Heart right ventricle (tissue), 16 donors: ENCODE measurements at regions not wholly inside any gene's neighbourhood (a gene's known extent, or its start where the extent isn't known, plus 50 kb on each side); places are given as distances from the start of the nearest gene placed in this dataset.

Source experiments
- ATAC-seq, 8 donors: fragments of 200-7000 bp; cut with Tn5 transposase; one replicate each; pipeline ENCODE4 v1.9.1; 2020; ENCODE audit warnings: mild to moderate bottlenecking in 8 of 8, moderate library complexity in 8 of 8, moderate number of reproducible peaks in 1 of 8
- DNase-seq, 2 donors: peaks; one replicate each; pipeline ENCODE4 v3.0.0-alpha.2; 2020
- H3K27ac ChIP-seq, 10 donors: fragments of 200-600 bp; sonication (generic) in 2 of 10; one replicate each; pipeline versions ENCODE4 v1.5.0 to v1.8.0; 2020 to 2022; ENCODE audit warnings: mild to moderate bottlenecking in 3 of 10
- H3K27me3 ChIP-seq, 7 donors: fragments of 200-600 bp; one replicate each; pipeline ENCODE4 v1.8.0; 2021 to 2022; ENCODE audit warnings: mild to moderate bottlenecking in 2 of 7
- H3K36me3 ChIP-seq, 9 donors: fragments of 200-600 bp; sonication (generic) in 1 of 9; one replicate each; pipeline versions ENCODE4 v1.5.0 to v1.8.0; 2020 to 2022; ENCODE audit warnings: mild to moderate bottlenecking in 2 of 9
- H3K4me1 ChIP-seq, 9 donors: fragments of 200-600 bp; sonication (generic) in 1 of 9; one replicate each; pipeline versions ENCODE4 v1.5.0 to v1.8.0; 2020 to 2022; ENCODE audit warnings: mild to moderate bottlenecking in 4 of 9
- H3K4me3 ChIP-seq, 10 donors: fragments of 200-600 bp; sonication (generic) in 2 of 10; one replicate each; pipeline versions ENCODE4 v1.5.0 to v1.8.0; 2020 to 2022; ENCODE audit warnings: mild to moderate bottlenecking in 7 of 10, moderate library complexity in 2 of 10
- H3K9me3 ChIP-seq, 11 donors: fragments of 200-600 bp in 10 of 11; sonication (generic) in 2 of 11; one replicate each; pipeline versions ENCODE4 v1.5.0 to v1.8.0; 2013 to 2022; ENCODE audit warnings: mild to moderate bottlenecking in 2 of 11, control low read depth in 1 of 11, moderate library complexity in 1 of 11
- CTCF ChIP-seq, 9 donors: fragments of 200-600 bp; sonication (generic) in 2 of 9; IDR thresholded peaks; one replicate each; pipeline versions ENCODE4 v1.5.0 to v1.8.0; 2021 to 2022; ENCODE audit warnings: antibody characterized with exemption in 9 of 9, mild to moderate bottlenecking in 5 of 9, moderate library complexity in 1 of 9
- WGBS, 2 donors: extraction: QIAGEN DNeasy Blood & Tissue Kit; methylation state at CpG; one replicate each; pipeline ENCODE4 v1.1.7; 2013; ENCODE audit warnings: inconsistent platforms in 1 of 2; 5-methylcytosine and 5-hydroxymethylcytosine counted together
- intact Hi-C, 10 donors: fragments of 100-400 bp; cut with DNase I; formaldehyde crosslinking; loops; one replicate each; pipeline versions ENCODE4 v1.11.1 to v1.14.2; 2022
- donor health status: Arrhythmogenic right ventricular cardiomyopathy.
- donor health status: ischemic (EF 13 %, LVEDD 7.1; RV severe dilation, severe dysfunction).
- donor health status: healthy with polysubstance abuse.
- donor health status: DM: no; HTN: yes; CAD: no.
- donor health status: DM: no; HTN: no; CAD: no.
- donor health status: ischemic (EF 25% LVEDD 6.9; RV normal size, moderate dysfunction).
- donor health status: ischemic (EF 25% LVEDD 5.7; RV mildly dilated, moderate dysfunction).
- donor health status: healthy.
- donor health status: DM: yes; HTN: yes; CAD: no.
- donor health status: Ischemic cardiomyopathy.
- donor health status: ischemic (EF 35%, LVEDD 5.7; RV mildly dilated, moderate dysfunction).
- donor health status: nonischemic (EF 11% LVEDD 7.7; RV severe dilation, severe dysfunction).
- donor health status: DM: yes; HTN: yes; CAD: no.
- donor health status: PGD.
- donor health status: ischemic (EF 29% LVEDD 5.4; RV normal size, mild dysfunction).
- donor health status: nonischemic (EF 23%, LVEDD 6.1; RV moderate dilation, normal function).

GRCh38 chr6:144978208-144978607 lies 693.1 kb downstream of the UTRN start:
- DNase-seq (no peak), ATAC-seq (no peak)
- Histone ChIP-seq H3K27me3 (no peaks in the 10 kb centered on the region), H3K4me3 (no peak overlapping the region), H3K9me3 (peaks cover 0 to 8% (median 0%) of the 10 kb centered on the region in 11 donors), H3K27ac (no peak overlapping the region), H3K36me3 (no peaks in the 10 kb centered on the region), H3K4me1 (no peaks in the 10 kb centered on the region)
- intact Hi-C loops: no loop called here
- no peak for TF ChIP-seq CTCF (IDR thresholded peaks at IDR 0.05)

GRCh38 chr6:144986271-144986670 lies 701.1 kb downstream of the UTRN start:
- no peak overlapping the region for H3K4me3 ChIP-seq
- H3K27me3 ChIP-seq: peaks cover 0 to 2% (median 0%) of the 10 kb centered on the region in 7 donors
- WGBS, 2 donors: 89 to 92% methylated on average over 2 of the region's 2 CpGs
- H3K27ac ChIP-seq: no peak overlapping the region
- DNase-seq (no peak), ATAC-seq (no peak)
- no peaks in the 10 kb centered on the region for H3K36me3 ChIP-seq
- intact Hi-C loops: no loop called here
- no peaks in the 10 kb centered on the region for H3K4me1 ChIP-seq
- H3K9me3 ChIP-seq: peaks cover 0 to 19% (median 0%) of the 10 kb centered on the region in 11 donors
- no peak for TF ChIP-seq CTCF (IDR thresholded peaks at IDR 0.05)

- 68 to 76% methylated on average over 5 of the region's 5 CpGs for WGBS, 2 donors
- Histone ChIP-seq H3K36me3 (no peaks in the 10 kb centered on the region), H3K27me3 (peaks cover 0 to 2% (median 0%) of the 10 kb centered on the region in 7 donors), H3K9me3 (peaks cover 0 to 10% (median 0%) of the 10 kb centered on the region in 11 donors), H3K27ac (no peak overlapping the region), H3K4me1 (no peaks in the 10 kb centered on the region), H3K4me3 (no peak overlapping the region)
- no peak for DNase-seq
- intact Hi-C loops: no loop called here
- TF ChIP-seq CTCF (IDR thresholded peaks at IDR 0.05): no peak
- ATAC-seq: no peak
These were observed 704.4 kb downstream of the UTRN start for GRCh38 chr6:144989319-144990107.

GRCh38 chr6:144990784-144991183 lies 705.6 kb downstream of the UTRN start:
- H3K27ac ChIP-seq: no peak overlapping the region
- WGBS, 2 donors: 62 to 73% methylated on average over 3 of the region's 3 CpGs
- H3K4me1 ChIP-seq: no peaks in the 10 kb centered on the region
- ATAC-seq: no peak
- no peak for TF ChIP-seq CTCF (IDR thresholded peaks at IDR 0.05)
- H3K4me3 ChIP-seq: no peak overlapping the region
- intact Hi-C loops: no loop called here
- peaks cover 0 to 2% (median 0%) of the 10 kb centered on the region in 7 donors for H3K27me3 ChIP-seq
- DNase-seq: no peak
- no peaks in the 10 kb centered on the region for H3K9me3 ChIP-seq
- H3K36me3 ChIP-seq: no peaks in the 10 kb centered on the region
